Sigmoid colon (tissue), 4 donors: ENCODE measurements at regions not wholly inside any gene's neighbourhood (a gene's known extent, or its start where the extent isn't known, plus 50 kb on each side); places are given as distances from the start of the nearest gene placed in this dataset.

Source experiments
- POLR2A ChIP-seq, 2 donors: fragments of 450-650 bp; IDR thresholded peaks; one replicate each; pipeline ENCODE4 v1.6.1; 2016; ENCODE audit warnings: antibody characterized with exemption in 2 of 2, mild to moderate bottlenecking in 2 of 2, moderate library complexity in 2 of 2
- POLR2AphosphoS5 ChIP-seq, 4 donors: sonication (generic); formaldehyde crosslinking; IDR thresholded peaks; one replicate each; pipeline ENCODE4 v1.6.1; 2017; ENCODE audit warnings: antibody characterized with exemption in 4 of 4
- TF ChIP-seq, protein P1 (sequence below), 4 experiments: fragments of 450-650 bp in 3 of 4; fragments of 200-600 bp in 1 of 4; IDR thresholded peaks; one replicate each; pipeline ENCODE4 v1.5.1; 2016 to 2019; ENCODE audit warnings: antibody characterized with exemption in 4 of 4, mild to moderate bottlenecking in 3 of 4, moderate library complexity in 2 of 4

DNA sequence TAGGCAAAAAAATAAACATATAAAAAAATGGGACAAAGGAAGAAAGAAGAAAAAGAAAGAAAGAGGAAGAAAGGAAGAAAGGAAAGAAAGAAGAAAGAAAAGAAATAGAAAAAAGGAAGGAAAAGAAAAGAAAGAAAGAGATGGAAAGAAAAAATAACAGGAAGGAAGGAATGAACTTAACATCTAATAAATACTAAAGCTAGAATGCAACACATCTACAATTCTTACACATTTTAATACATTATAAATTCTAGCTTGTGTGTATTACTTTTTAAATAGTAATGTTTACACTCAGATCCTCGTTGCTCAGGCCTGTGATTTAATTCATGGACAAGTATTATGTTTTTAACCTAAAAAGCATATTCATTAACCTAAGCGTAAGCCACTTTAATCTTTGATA, 703.0 kb upstream of the KIF2B start:
- TF ChIP-seq POLR2AphosphoS5 (IDR thresholded peaks at IDR 0.05): no peak
- TF ChIP-seq, protein P1, sequence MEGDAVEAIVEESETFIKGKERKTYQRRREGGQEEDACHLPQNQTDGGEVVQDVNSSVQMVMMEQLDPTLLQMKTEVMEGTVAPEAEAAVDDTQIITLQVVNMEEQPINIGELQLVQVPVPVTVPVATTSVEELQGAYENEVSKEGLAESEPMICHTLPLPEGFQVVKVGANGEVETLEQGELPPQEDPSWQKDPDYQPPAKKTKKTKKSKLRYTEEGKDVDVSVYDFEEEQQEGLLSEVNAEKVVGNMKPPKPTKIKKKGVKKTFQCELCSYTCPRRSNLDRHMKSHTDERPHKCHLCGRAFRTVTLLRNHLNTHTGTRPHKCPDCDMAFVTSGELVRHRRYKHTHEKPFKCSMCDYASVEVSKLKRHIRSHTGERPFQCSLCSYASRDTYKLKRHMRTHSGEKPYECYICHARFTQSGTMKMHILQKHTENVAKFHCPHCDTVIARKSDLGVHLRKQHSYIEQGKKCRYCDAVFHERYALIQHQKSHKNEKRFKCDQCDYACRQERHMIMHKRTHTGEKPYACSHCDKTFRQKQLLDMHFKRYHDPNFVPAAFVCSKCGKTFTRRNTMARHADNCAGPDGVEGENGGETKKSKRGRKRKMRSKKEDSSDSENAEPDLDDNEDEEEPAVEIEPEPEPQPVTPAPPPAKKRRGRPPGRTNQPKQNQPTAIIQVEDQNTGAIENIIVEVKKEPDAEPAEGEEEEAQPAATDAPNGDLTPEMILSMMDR (IDR thresholded peaks at IDR 0.05): no peak
- TF ChIP-seq POLR2A (IDR thresholded peaks at IDR 0.05): no peak
